ENCODE measurements at regions not wholly inside any gene's neighbourhood (a gene's known extent, or its start where the extent isn't known, plus 50 kb on each side); places are given as distances from the start of the nearest gene placed in this dataset.

GRCh38 chr2:174686430-174686829 lies 77.8 kb downstream of the CHRNA1 start:
- TF ChIP-seq, protein P1, sequence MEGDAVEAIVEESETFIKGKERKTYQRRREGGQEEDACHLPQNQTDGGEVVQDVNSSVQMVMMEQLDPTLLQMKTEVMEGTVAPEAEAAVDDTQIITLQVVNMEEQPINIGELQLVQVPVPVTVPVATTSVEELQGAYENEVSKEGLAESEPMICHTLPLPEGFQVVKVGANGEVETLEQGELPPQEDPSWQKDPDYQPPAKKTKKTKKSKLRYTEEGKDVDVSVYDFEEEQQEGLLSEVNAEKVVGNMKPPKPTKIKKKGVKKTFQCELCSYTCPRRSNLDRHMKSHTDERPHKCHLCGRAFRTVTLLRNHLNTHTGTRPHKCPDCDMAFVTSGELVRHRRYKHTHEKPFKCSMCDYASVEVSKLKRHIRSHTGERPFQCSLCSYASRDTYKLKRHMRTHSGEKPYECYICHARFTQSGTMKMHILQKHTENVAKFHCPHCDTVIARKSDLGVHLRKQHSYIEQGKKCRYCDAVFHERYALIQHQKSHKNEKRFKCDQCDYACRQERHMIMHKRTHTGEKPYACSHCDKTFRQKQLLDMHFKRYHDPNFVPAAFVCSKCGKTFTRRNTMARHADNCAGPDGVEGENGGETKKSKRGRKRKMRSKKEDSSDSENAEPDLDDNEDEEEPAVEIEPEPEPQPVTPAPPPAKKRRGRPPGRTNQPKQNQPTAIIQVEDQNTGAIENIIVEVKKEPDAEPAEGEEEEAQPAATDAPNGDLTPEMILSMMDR (IDR thresholded peaks at IDR 0.05): no peak
- TF ChIP-seq ZFX (IDR thresholded peaks at IDR 0.05; ENCODE audit: borderline replicate concordance): no peak
